Fibroblast of pulmonary artery (primary cell): ENCODE measurements at regions not wholly inside any gene's neighbourhood (a gene's known extent, or its start where the extent isn't known, plus 50 kb on each side); places are given as distances from the start of the nearest gene placed in this dataset.

Source experiments
- DNase-seq: peaks from one replicate; pipeline ENCODE4 v3.0.0-alpha.2; 2010; ENCODE audit warnings: low read depth
- H3K4me3 ChIP-seq: replicated peaks from 2 replicates; pipeline ENCODE4 v1.5.1; 2011; ENCODE audit warnings: low read depth, mild to moderate bottlenecking, control low read depth, low read length, moderate library complexity
- CTCF ChIP-seq: IDR thresholded peaks from 2 replicates; pipeline ENCODE4 v1.5.1; 2011; ENCODE audit warnings: mild to moderate bottlenecking, control low read depth, low read length, inconsistent platforms; ENCODE audit errors: missing control alignments

- no peak overlapping the region for H3K4me3 ChIP-seq
- TF ChIP-seq CTCF, result no peak
- DNase-seq, result no peak
Observed at GRCh38 chr14:100393362-100393761, 70.2 kb downstream of the SLC25A47 start.

- no peak for TF ChIP-seq CTCF
Observed at GRCh38 chr14:100393906-100394732, 71.0 kb downstream of the SLC25A47 start.

GRCh38 chr14:100394886-100395672, 71.9 kb downstream of the SLC25A47 start:
- no peak for DNase-seq
- TF ChIP-seq CTCF, result no peak
- no peak overlapping the region for H3K4me3 ChIP-seq

More at GRCh38 chr14:100393906-100394732, 71.0 kb downstream of the SLC25A47 start:
- H3K4me3 ChIP-seq, result no peak overlapping the region
- DNase-seq, result no peak

GRCh38 chr14:100396266-100396795, 73.2 kb downstream of the SLC25A47 start:
- TF ChIP-seq CTCF, result no peak
- H3K4me3 ChIP-seq, result no peak overlapping the region
- no peak for DNase-seq

GRCh38 chr14:100397005-100397404, 73.9 kb downstream of the SLC25A47 start:
- no peak overlapping the region for H3K4me3 ChIP-seq
- TF ChIP-seq CTCF, result no peak
- no peak for DNase-seq

- DNase-seq, result no peak
- no peak overlapping the region for H3K4me3 ChIP-seq
- TF ChIP-seq CTCF, result no peak
Observed at GRCh38 chr14:100398044-100398443, 74.9 kb downstream of the SLC25A47 start.
